ENCODE measurements at regions not wholly inside any gene's neighbourhood (a gene's known extent, or its start where the extent isn't known, plus 50 kb on each side); places are given as distances from the start of the nearest gene placed in this dataset.

DNA sequence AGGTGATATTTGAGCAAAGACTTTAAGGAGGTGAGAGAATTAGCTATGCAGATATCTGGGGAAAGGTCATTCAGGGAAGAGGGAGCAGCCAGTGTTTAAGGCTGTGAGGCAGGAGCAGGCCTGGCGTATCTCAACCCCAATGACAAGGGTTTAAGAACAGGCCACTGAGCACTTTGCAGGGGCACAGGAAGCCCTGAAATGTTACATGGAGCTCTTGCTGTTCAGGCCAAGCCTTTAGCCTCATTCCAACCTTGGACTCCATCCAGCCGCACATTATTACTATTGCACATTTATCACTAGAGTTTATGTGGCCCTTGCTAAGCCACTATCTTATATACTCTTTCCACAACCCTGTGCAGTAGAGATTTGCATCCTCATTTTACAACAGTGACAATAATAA is 114.0 kb downstream of the EFNB1 start:
- DNase-seq = no peak

DNA sequence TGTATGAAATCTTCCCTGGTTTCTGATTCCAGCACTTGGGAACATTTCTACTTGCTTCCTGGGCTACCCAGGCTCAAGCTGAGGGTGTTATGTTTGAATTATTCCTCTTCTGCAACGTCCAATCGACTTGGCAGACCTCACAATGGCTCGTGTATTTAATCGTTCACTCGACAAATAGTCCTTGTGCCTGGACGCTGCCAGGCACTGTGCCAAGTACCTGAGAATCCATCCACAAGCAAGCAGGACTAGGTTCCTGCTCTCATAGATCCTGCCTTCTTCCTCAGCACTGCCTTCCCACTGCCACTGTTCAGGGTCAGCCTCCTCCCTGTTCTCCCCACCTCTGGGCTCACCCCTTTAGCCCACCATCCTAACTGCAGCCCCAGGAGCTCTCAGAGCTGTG is 113.3 kb downstream of the EFNB1 start:
- DNase-seq = no peak

DNA sequence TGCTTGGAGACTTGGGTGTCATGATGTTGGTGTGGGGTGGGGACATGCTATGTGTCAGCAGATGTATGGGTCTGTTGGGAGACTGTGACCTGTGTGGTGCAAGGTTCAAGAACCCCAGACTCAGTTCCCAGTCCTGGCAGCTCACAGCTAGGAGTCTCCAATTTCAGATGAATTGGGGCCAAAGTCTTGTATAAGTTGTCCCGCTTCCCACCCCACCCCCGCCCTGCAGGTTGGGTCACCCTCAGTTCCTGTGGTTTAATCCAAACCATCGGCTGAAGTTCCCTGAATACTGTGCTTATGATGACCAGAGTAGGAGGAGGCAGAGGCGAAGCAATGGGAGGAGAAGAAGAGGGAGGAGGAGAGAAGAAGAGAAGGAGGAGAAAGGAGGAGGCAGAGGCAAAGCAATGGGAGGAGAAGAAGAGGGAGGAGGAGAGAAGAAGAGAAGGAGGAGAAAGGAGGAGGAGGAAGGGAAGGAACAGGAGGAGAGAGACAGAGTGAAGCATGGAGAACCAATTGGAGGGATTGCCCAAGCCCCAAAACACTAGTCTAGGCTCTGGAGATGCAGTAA is 112.6 kb downstream of the EFNB1 start:
- DNase-seq = no peak

DNA sequence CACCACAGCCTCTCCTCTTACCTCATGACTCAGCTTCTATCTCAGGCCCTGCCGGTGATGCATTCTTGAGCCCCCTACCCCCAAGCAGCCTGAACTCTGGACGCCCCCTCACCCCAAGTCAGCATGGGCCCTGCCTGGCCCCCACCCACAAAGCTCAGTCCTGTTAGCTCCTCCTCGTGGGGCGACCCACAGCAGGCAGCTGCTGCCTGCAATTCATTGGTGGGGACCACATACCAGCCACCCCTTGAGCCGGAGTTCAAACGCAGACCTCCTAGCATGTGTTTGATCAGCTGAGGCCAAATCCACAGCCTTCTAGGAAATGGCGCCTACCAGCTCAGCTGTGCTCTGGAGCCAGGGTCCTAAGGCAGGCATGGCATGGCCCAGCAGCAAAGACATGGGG is 111.8 kb downstream of the EFNB1 start:
- DNase-seq = no peak

DNA sequence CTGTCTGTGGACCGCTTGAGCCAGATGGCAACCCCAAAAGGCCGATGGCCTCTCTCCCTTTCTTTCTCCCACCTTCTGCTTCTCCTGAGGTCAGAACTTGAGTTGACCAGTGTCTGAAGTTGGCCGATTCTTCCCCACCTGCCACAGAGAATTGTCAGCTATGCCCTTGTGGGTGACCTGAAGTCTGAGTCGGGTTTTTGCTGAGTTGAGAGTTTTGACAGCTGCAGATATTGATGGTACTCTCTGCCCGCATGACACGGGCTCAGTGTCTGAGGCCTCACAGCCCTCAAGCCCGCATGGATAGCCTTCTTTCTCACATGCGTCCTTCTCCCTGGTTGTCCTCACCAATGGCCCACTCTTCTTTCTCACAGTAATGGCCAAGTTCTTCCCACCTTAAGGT is 111.0 kb downstream of the EFNB1 start:
- no peak for DNase-seq

DNA sequence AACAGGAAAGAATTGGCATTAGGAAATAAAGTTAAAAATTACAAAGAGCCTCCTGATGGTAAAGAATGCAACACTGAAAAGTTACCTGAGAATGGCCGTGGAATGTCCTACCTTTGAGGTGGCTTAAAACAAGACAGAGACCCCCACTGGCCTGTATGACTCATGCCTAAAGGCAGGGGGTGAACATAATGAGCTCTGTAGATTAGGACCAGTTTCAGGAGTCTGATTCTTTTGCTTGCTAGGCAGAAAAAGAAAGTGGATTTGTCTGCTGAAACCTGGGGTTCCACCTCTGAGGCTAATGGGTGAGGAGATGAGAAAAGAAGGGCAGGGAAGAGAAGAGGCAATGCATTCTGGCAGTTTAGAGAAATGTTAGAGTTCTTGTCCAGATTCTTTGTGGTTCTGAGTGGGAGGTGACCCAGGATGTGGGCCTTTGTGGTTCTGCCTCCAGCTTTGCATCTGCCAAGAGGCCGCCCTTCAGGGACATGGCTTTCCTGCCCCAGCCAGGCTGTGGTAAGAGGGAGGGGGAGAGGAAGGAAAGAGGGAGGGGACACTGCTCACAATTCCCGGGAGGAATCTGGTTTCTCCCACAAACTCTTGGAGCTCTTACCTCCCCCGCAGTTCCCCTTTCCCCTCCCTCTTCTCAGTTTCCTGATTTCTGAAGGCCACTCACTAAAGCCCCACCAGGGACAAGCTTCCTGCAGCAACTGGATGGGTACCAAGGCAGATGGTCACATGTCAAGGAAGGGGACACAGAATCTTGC is 109.6 kb downstream of the EFNB1 start:
- no peak for DNase-seq

DNA sequence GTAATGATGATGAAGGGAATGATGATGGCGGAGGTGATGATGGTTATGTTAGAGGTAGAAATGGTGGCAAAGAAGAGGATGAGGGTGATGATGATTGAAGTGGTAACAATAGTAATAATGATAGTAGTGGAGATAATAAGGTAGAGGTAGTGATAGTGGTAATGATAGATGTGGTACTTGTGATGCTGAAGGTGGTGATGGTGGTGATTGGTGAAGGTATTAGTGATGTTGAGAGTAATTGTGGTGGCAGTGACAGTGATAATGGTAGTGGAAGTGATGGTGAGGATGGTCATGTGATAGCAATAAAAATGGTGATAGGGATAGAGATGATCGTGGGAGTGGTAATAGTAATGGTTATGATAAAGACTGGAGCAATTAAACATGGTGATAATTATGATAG is 108.8 kb downstream of the EFNB1 start:
- no peak for DNase-seq

DNA sequence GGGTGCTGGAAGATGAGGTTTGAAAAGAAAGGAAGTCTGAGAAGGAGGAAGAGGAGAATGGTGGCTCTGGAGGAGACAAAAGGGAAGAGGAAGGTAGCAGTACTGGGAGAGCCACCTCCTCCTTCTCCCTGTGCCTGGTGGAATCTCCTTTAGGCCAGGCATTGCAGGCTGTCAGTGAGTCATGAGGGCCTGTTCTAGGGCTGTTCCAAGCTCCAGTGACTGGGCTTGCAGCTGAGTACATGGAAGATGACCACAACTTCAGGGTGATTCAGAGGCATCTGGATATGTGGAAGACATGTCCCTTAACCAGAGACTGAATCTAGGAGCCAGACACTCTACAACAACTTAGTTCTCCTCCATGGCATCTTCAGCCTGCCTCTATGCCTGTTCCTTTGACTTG is 107.8 kb downstream of the EFNB1 start:
- DNase-seq = no peak

DNA sequence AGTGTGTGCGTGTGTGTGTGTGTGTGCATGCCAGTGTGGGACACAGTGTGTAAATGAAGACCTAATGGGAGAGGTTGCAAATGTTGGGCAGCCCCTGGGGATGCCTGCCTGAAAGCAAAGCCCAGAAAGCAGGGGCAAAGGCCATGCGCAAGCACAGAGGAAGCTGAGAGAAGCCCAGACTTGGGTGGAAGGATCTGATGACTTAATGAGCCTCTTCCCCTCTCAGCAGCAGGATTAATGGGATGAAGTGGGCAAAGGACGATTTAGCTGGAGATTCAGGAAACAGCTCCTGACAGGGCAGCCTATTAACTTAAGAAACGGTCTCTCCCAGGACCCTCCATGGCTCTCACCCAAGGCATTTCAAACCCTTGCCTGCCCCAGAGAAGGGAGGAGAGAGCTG is 107.3 kb downstream of the EFNB1 start:
- no peak for DNase-seq

DNA sequence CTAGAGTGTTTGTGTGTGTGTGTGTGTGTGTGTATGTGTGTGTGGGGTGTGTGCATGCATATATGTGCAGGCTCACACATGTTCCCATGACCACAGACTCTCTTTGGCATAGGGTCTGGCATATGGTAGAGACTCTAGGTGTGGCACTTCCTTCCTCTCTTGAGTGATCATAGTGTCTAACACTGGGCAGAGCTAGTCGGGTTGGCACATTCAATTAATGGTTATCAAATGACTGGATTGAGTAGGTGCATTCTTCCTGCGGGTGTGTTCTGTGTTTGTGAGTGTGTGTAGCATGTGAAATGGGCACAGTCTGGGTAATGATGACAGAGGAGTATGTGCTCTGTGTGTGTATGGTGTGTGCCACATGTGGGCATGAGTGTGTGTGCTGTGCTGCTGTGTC is 106.5 kb downstream of the EFNB1 start:
- no peak for DNase-seq

DNA sequence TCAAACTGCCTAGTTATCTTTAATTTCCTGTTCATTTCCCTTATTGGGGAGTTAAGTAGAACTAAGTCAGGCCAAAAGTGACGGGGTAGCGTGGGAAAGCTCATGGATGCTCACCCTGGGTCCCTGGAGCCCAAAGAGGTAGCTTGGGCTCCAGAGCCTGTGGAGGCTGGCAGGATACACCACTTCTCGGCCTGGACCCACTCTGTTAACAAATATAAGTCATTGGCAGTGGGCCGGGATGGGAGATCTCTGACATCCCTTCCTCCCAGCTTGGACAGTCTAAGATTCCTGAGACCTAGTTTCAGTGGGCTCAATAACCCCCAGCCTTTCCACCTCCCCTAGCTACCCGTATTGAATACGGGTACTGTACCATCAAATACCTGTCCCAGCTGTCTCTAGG is 106.1 kb downstream of the EFNB1 start:
- no peak for DNase-seq

DNA sequence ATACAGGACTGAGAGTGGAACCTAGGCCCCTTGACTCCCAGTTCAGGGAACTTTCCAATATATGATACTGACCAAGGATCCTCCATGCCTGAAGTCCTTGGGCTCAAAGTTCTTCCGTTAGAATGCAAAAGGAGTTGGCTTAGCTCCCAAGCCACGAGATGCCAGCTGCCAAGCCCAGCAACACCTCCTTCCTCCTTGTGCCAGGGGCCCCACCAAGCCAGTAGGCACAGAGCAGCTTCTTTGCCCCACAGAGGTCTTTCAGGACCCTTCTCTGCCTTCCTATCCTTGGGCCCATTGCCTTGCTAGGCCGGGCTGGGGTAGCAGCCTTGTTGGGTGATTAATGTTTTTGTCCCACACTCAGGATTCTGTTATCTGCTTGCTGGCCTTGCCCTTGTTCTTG is 105.6 kb downstream of the EFNB1 start:
- DNase-seq = no peak

DNA sequence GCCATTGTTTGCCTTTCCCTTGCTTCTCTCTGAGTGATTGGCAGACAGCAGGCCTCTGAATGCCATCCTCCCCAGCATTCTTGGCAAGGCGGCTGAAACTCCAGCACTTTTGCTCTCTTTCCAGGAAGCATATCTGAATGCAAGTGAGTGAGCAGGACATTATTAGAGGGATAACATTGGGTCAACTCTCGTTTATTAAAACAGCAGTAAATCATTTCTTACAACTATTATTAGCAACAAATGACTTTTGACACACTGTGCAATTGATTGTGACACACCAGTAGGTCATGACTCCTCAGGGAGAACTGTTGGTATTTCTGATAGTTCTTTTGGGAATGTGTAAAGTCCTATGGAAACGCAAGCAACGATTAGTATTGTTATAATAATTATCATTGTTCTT is 103.8 kb downstream of the EFNB1 start:
- no peak for DNase-seq

DNA sequence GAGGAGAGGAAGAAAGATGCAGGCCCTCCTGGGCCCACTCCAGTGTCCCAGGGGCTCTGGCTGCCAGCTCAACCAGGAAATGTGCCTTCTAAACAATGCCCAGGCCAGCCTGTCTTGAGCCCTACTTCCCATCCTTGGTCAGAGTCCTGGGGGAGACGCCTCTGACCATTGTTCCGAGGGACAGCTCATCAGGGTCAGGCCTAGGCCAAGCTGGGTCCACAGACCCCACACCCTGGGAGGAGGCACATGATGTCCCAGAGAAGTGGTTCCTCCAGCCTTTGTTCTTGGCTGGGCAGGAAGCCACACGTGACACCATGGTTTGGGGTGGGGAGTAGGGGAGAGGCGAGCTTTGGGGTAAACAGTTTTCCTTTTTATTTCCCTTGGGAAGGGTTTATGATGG is 102.5 kb downstream of the EFNB1 start:
- no peak for DNase-seq

DNA sequence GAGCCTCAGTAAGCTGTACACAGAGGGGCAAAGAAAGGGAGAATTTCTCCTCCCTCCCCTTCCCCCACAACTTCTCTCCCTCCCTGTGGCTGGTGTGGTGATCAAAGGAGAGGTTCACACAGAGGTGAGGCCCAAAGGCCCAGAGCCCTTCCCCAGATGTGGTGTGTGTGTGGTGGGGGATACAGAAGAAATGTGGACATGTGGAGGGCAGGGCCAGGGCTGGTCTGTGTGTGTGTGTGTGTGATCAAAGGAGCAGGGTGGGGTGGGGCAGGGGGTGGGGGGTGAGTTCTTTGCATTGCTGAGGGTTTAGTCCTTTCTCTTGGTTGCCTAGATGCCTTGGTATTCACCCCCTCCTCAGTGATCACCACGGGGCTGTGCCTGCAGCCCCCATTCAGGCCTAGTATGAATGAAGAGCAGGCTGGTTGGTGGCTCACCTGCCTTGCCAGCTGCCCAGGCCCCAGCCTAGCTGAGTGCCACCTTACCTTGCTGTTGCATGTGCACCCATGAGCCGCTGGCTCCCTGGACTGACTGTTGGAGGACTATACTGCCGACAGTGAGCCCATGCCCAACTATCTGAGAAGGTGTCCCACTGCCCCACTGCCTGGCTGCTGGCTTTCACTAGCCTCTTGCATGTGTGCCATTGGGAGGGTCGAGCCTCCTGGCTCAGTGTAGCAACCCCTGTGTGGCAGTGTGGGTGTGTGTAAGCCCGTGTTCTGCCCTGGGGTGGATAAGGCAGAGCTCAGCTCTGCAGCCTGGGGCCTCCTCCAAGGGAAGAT is 101.9 kb downstream of the EFNB1 start:
- no peak for DNase-seq

DNA sequence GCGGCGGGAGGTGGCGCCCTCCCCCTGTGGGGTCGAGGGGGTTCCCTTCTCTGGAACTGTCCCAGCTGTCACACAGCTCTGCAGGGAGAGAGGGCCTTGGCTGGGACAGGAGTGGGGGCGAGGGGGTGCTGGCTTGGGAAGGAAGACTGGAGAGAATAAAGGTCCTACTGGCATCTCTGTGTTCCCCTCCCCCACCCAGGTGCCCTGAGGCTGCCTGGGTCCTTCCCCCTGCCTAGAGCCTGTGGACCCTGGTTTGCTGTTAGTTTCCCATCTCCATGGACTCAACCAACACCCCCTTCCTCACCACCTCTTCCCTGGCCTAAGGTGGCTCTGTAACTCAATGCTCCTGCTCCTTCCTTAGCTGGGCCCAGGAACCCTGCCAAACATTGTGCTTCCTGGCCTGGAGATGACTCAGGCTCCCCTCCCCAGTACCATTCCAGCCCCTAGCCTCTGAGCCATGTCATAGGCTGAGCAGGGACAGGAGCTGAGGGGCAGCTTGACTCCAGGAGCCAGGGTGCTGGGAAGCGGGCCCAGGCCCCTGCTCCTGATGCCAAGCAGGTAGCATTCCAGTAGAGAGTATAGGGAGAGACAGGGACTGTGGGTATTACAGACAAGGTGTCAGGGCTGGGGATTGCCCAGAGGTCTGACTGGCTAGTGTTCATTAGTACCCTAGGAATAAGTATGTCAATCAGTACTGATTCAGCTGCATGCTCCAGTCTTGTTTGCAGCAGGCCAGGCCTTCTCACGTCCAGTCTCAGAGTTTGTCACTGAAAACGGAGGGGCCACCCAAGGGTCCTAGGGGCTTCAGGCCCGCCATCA is 100.7 kb downstream of the EFNB1 start:
- no peak for DNase-seq

DNA sequence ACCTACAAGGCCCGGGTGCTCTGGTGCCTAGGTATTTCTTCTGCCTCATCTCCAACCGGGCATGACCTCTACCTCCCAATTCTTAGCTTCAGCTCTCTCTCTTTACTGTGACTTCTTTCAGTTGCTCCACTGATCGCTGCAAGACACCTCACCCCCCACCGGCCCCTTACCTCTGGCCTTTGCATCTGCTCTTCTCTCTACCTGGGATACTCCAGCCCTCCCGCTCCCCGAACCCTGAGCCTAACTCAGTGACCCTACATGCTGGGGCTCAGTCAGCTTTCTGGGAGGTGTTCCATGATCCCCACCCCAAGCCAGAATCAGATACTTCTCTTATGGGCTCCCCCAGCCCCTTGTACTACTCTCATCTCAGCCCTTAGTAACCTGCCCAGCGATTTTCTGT is 99.6 kb downstream of the EFNB1 start:
- DNase-seq = no peak

DNA sequence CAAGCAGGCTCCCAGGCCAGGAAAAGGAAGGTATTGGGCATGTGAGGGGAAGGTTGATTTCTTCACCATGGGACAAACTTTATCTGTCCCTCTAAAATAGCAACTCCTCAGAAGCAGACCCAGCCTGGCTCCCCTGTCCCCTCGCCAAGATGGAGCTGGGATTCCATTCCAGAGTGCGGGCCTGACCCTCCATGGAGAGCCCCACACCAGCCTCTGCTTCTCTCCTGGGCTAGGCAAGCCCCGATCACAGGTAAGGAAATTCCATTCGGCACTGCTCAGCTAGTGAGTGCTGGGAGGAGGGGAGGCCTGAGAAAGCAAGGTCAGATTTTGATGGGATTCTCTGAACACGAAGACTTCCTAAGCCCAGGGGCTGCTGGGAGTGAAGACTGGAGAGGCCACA is 98.4 kb downstream of the EFNB1 start:
- DNase-seq = no peak

DNA sequence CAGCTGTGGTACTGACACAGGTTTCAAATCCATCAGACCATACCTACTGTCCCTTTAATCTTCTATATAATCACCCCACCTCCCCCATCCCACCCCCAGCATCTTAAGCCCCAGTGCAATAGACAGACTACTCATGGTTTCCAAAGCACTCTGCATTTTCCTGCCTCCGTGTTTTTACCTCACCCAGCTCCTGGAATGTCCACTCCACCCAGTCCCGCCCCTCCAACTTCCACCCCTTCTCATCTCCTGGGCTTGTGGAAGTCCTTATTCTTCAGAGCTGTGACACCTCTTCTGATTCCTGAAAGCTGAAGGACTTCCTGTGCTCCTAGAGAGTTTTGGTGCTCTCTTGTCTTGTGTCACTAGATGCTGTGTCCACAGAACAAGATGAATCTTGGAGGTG is 94.3 kb downstream of the EFNB1 start:
- no peak for DNase-seq

DNA sequence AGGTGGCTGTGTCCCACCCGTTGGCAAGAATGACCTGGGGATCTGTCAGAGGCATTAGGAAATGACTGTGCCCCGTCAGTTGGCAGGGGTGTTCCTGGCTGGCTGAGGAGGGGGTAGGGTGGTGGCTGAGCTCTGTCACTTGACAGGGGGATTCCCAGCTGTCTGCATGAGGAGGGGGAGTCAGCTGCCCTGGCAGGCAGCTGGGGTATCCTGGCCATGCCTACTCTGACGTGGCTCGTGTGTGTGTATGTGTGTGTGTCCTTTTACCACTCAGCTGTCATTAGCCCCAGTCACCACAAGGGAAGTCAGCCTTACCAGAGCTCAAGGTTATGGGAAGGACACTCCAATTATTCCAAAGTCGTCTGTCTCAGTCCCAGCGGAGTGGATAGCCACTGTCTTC is 93.2 kb downstream of the EFNB1 start:
- DNase-seq = no peak

DNA sequence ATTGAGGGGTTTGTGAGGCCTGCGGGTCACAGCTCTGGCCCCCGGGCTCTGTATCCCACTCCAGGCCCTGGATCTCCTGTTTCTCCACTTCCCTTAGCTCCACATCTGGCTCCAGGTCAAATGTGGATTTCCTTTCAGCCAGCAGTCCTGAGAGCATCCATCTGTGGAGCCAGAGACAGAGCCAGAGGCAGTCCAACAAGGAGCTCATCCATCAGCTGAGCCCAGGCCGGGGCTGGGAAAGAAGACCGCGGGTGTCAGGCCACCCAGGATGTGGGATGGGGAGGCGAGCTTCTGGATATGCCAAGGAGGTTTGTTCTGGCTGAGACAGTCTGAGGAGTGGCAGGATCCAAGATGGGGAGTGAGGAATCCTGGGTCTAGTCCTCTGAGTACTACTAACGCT is 91.7 kb downstream of the EFNB1 start:
- no peak for DNase-seq

DNA sequence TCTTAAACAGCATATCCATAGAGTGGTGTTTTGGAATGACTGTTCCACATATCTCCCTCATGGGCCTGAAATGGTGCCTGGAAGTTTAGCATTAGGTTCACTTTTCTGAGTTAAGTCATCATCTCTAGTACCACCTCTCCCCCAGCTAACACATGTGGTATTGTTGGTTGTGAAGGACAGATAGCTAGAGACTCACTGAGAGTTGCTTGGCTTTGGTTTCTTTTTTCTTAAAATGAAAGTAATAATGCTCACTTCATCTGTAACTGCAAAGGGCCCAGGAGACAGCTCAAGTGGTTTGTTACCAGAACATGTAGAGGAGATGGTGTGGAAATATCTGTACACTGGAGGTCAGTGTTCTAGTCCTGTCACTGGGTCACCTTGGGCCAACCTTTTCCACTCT is 90.9 kb downstream of the EFNB1 start:
- no peak for DNase-seq

DNA sequence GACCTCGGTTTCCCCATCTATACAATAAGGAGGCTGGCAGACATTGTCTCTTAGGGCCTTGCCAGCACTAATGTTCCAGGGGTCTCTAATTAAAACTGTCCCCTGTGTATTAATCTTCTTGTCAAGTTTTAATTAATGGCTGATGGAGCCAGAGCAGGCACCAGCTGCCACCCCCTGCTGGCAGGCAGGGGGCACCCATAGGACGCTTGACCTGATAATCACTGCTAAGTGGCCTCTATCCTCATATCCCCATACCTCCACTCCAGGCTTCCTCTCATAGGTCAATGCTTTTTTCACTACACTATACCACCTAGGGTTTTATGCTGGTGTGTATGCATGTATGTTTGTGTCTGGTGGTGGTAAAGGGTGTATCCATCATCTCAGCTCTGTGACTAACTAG is 89.4 kb downstream of the EFNB1 start:
- no peak for DNase-seq

DNA sequence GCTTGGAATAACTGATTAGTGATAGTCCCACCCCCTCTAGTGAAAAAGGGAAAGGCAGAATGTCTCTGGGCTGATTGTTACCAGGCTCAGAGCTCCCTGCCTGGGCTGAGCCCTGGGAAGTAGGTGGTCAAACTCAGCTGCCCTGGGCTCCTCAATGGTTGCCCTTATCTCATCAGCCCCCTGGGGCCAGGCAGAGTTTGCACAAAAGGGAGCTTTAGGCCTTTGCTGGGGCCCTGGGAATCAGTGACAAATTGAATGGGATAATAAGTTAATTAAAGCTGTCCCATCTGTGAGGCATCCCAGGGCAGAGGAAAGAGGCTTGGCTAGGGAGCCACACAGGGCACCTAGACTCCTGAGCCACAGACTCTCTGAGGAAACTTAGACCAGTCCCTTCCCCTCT is 89.0 kb downstream of the EFNB1 start:
- DNase-seq = no peak

All from stimulated activated CD4-positive, alpha-beta T cell treated with anti-CD3 and anti-CD28 coated beads, Interleukin-12 subunit alpha, Interleukin-12 subunit beta, amount 100 ng/mL, for 4 hours (primary cell).